CD14-positive monocyte (primary cell): ENCODE measurements at regions not wholly inside any gene's neighbourhood (a gene's known extent, or its start where the extent isn't known, plus 50 kb on each side); places are given as distances from the start of the nearest gene placed in this dataset.

Experiments
- DNase-seq, 3 donors: peaks; one replicate each; pipeline ENCODE4 v3.0.0-alpha.2; 2011 to 2022
- H2AFZ ChIP-seq: 2 replicates; pipeline ENCODE4 v1.6.0; 2012; ENCODE audit warnings: mild to moderate bottlenecking, low read depth, low read length, inconsistent platforms; ENCODE audit not compliant: insufficient read depth, poor library complexity, severe bottlenecking
- H3K27ac ChIP-seq, 2 donors: 1 replicate in 1 of 2; 2 replicates in 1 of 2; pipeline ENCODE4 v1.5.1; 2012 to 2013; ENCODE audit warnings: low read length in 2 of 2, control low read depth in 1 of 2, inconsistent platforms in 1 of 2, low read depth in 1 of 2, mild to moderate bottlenecking in 1 of 2
- H3K27me3 ChIP-seq, 2 donors: one replicate each; pipeline versions ENCODE4 v1.6.0 to v1.6.1; 2011 to 2013; ENCODE audit warnings: low read length in 2 of 2; ENCODE audit not compliant: control insufficient read depth in 2 of 2, insufficient read depth in 2 of 2
- H3K36me3 ChIP-seq, 2 donors: replicated peaks in 1 of 2; 1 replicate in 1 of 2; 2 replicates in 1 of 2; pipeline versions ENCODE4 v1.5.1 to v1.6.1; 2012 to 2013; ENCODE audit warnings: low read length in 2 of 2, control low read depth in 1 of 2, inconsistent platforms in 1 of 2, mild to moderate bottlenecking in 1 of 2; ENCODE audit not compliant: insufficient read depth in 2 of 2, control insufficient read depth in 1 of 2
- H3K4me1 ChIP-seq, 2 donors: 1 replicate in 1 of 2; 2 replicates in 1 of 2; pipeline versions ENCODE4 v1.5.1 to v1.6.1; 2012 to 2013; ENCODE audit warnings: low read length in 2 of 2, control low read depth in 1 of 2, inconsistent platforms in 1 of 2, mild to moderate bottlenecking in 1 of 2, moderate library complexity in 1 of 2; ENCODE audit not compliant: insufficient read depth in 2 of 2, control insufficient read depth in 1 of 2
- H3K4me2 ChIP-seq: replicated peaks from 2 replicates; pipeline ENCODE3; 2012; ENCODE audit warnings: low read length, moderate library complexity, mild to moderate bottlenecking; ENCODE audit not compliant: poor library complexity, severe bottlenecking; ENCODE audit errors: extremely low read depth
- H3K4me3 ChIP-seq, 3 experiments: fragments of 200-600 bp in 1 of 3; sonication (generic) in 1 of 3; replicated peaks in 1 of 3; 1 replicate in 2 of 3; 2 replicates in 1 of 3; pipeline ENCODE4 v1.5.1; 2011 to 2013; ENCODE audit warnings: low read length in 3 of 3, mild to moderate bottlenecking in 3 of 3, control low read depth in 2 of 3, low read depth in 2 of 3, inconsistent platforms in 1 of 3, moderate library complexity in 1 of 3
- H3K79me2 ChIP-seq: 2 replicates; pipeline ENCODE4 v1.6.0; 2012; ENCODE audit warnings: mild to moderate bottlenecking, control low read depth, inconsistent platforms, low read length, moderate library complexity; ENCODE audit not compliant: insufficient read depth
- H3K9ac ChIP-seq: 2 replicates; pipeline ENCODE4 v1.6.0; 2017; ENCODE audit warnings: low read length, mild to moderate bottlenecking; ENCODE audit not compliant: insufficient read depth, poor library complexity, severe bottlenecking
- H3K9me3 ChIP-seq, 2 donors: replicated peaks in 1 of 2; 1 replicate in 1 of 2; 2 replicates in 1 of 2; pipeline versions ENCODE4 v1.5.1 to v1.6.1; 2012 to 2013; ENCODE audit warnings: low read length in 2 of 2, control low read depth in 1 of 2; ENCODE audit not compliant: control insufficient read depth in 1 of 2, insufficient read depth in 1 of 2
- H4K20me1 ChIP-seq: 2 replicates; pipeline ENCODE4 v1.6.0; 2012; ENCODE audit warnings: mild to moderate bottlenecking, low read length, control low read depth, moderate library complexity; ENCODE audit not compliant: insufficient read depth
- H3K27ac Mint-ChIP-seq, 7 donors: one replicate each; pipeline ENCODE4 v1.8.0; 2020; ENCODE audit warnings: mild to moderate bottlenecking in 7 of 7, mixed read lengths in 7 of 7, moderate library complexity in 6 of 7, inconsistent platforms in 2 of 7
- H3K27me3 Mint-ChIP-seq, 3 donors: one replicate each; pipeline ENCODE4 v1.8.0; 2021 to 2022; ENCODE audit warnings: low read depth in 3 of 3, mild to moderate bottlenecking in 3 of 3, mixed read lengths in 3 of 3, moderate library complexity in 3 of 3, inconsistent platforms in 1 of 3
- H3K36me3 Mint-ChIP-seq, 2 donors: one replicate each; pipeline ENCODE4 v1.8.0; 2020; ENCODE audit warnings: mixed read lengths in 2 of 2, inconsistent platforms in 1 of 2, mild to moderate bottlenecking in 1 of 2
- H3K4me1 Mint-ChIP-seq: one replicate; pipeline ENCODE4 v1.8.0; 2020; ENCODE audit warnings: mild to moderate bottlenecking, mixed read lengths
- H3K4me3 Mint-ChIP-seq, 2 donors: one replicate each; pipeline ENCODE4 v1.8.0; 2020; ENCODE audit warnings: mild to moderate bottlenecking in 2 of 2, mixed read lengths in 2 of 2, moderate library complexity in 1 of 2
- H3K9me3 Mint-ChIP-seq, 7 donors: one replicate each; pipeline ENCODE4 v1.8.0; 2020 to 2022; ENCODE audit warnings: mixed read lengths in 7 of 7, mild to moderate bottlenecking in 6 of 7, moderate library complexity in 6 of 7, inconsistent platforms in 2 of 7
- WGBS: methylation state at CpG from one replicate; pipeline ENCODE4 v1.1.5; 2013; ENCODE audit warnings: missing lambda C conversion rate; ENCODE audit not compliant: insufficient coverage; 5-methylcytosine and 5-hydroxymethylcytosine counted together
- intact Hi-C, 2 donors: fragments of 100-400 bp; cut with micrococcal nuclease; formaldehyde crosslinking; loops; one replicate each; pipeline versions ENCODE4 v1.15.0 to v1.15.1; 2023
- TF ChIP-seq, protein P1 (sequence below): fragments of 200-600 bp; IDR thresholded peaks from one replicate; pipeline ENCODE4 v1.8.0; 2022; ENCODE audit warnings: antibody characterized with exemption, mild to moderate bottlenecking

- Histone ChIP-seq H3K79me2 (no peaks in the 10 kb centered on the region), H3K27ac (no peak overlapping the region), H3K4me3 (no peak overlapping the region), H2AFZ (no peak overlapping the region), H3K4me1 (no peaks in the 10 kb centered on the region), H3K9ac (no peak overlapping the region), H3K4me2 (no peak overlapping the region), H3K9me3 (no peaks in the 10 kb centered on the region), H3K36me3 (no peaks in the 10 kb centered on the region), H3K27me3 (peaks cover 0 to 1% of the 10 kb centered on the region in 2 donors), H4K20me1 (no peaks in the 10 kb centered on the region)
- Mint-ChIP-seq H3K36me3 (no peaks in the 10 kb centered on the region), H3K27me3 (no peaks in the 10 kb centered on the region), H3K27ac (no peak overlapping the region), H3K4me3 (no peak overlapping the region), H3K9me3 (peaks cover 0 to 2% (median 0%) of the 10 kb centered on the region in 7 donors), H3K4me1 (peaks cover 10% of the 10 kb centered on the region)
- TF ChIP-seq, protein P1, sequence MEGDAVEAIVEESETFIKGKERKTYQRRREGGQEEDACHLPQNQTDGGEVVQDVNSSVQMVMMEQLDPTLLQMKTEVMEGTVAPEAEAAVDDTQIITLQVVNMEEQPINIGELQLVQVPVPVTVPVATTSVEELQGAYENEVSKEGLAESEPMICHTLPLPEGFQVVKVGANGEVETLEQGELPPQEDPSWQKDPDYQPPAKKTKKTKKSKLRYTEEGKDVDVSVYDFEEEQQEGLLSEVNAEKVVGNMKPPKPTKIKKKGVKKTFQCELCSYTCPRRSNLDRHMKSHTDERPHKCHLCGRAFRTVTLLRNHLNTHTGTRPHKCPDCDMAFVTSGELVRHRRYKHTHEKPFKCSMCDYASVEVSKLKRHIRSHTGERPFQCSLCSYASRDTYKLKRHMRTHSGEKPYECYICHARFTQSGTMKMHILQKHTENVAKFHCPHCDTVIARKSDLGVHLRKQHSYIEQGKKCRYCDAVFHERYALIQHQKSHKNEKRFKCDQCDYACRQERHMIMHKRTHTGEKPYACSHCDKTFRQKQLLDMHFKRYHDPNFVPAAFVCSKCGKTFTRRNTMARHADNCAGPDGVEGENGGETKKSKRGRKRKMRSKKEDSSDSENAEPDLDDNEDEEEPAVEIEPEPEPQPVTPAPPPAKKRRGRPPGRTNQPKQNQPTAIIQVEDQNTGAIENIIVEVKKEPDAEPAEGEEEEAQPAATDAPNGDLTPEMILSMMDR, result no peak
- 49% methylated on average over 3 of the region's 4 CpGs for WGBS
- peak in 2 of 3 donors; percentile 16 to 39 for DNase-seq
- intact Hi-C loops, result loop anchor here in 1 of 2 donors (10.0 kb wide), 1 partner anchor 196 kb away; the partner anchor contains the start of gene TNPO1
These were observed 111.5 kb upstream of the ZNF366 start for GRCh38 chr5:72618708-72619107.

GRCh38 chr5:72615061-72615460 lies 107.9 kb upstream of the ZNF366 start:
- Histone ChIP-seq H3K9ac (no peak overlapping the region), H3K4me3 (no peak overlapping the region), H3K27ac (no peak overlapping the region), H3K27me3 (no peaks in the 10 kb centered on the region), H3K4me2 (no peak overlapping the region), H4K20me1 (no peaks in the 10 kb centered on the region), H2AFZ (no peak overlapping the region), H3K36me3 (no peaks in the 10 kb centered on the region), H3K9me3 (no peaks in the 10 kb centered on the region), H3K4me1 (no peaks in the 10 kb centered on the region), H3K79me2 (no peaks in the 10 kb centered on the region)
- H3K9me3 Mint-ChIP-seq, result no peaks in the 10 kb centered on the region
- DNase-seq, result no peak
- H3K36me3 Mint-ChIP-seq, result no peaks in the 10 kb centered on the region
- H3K4me1 Mint-ChIP-seq, result peaks cover 13% of the 10 kb centered on the region
- no peak overlapping the region for H3K4me3 Mint-ChIP-seq
- H3K27me3 Mint-ChIP-seq, result peaks cover 0 to 5% (median 3%) of the 10 kb centered on the region in 3 donors
- intact Hi-C loops, result loop anchor here in 1 of 2 donors (10.0 kb wide), 1 partner anchor 200 kb away; the partner anchor contains the start of gene TNPO1
- H3K27ac Mint-ChIP-seq, result no peak overlapping the region
- TF ChIP-seq, protein P1, result no peak
